Gastrocnemius medialis (tissue), 4 donors: ENCODE measurements at regions not wholly inside any gene's neighbourhood (a gene's known extent, or its start where the extent isn't known, plus 50 kb on each side); places are given as distances from the start of the nearest gene placed in this dataset.

ENCODE experiments used
- ATAC-seq, 2 donors: fragments of 150-250 bp; one replicate each; pipeline ENCODE4 v1.9.1; 2016
- DNase-seq, 2 donors: peaks; one replicate each; pipeline ENCODE4 v3.0.0-alpha.2; 2019
- H3K27ac ChIP-seq, 4 donors: fragments of 200-600 bp; sonication (generic); 1 replicate in 1 of 4; 2 replicates in 3 of 4; pipeline ENCODE4 v1.5.1; 2016 to 2018; ENCODE audit warnings: mild to moderate bottlenecking in 2 of 4, moderate library complexity in 1 of 4
- H3K27me3 ChIP-seq, 3 donors: fragments of 200-600 bp; sonication (generic) in 2 of 3; 1 replicate in 1 of 3; 2 replicates in 2 of 3; pipeline versions ENCODE4 v1.5.1 to v1.6.0; 2016 to 2019; ENCODE audit warnings: mild to moderate bottlenecking in 1 of 3, moderate library complexity in 1 of 3
- H3K36me3 ChIP-seq, 2 donors: fragments of 200-600 bp; sonication (generic) in 1 of 2; one replicate each; pipeline ENCODE4 v1.5.1; 2017 to 2018
- H3K4me1 ChIP-seq, 2 donors: fragments of 200-600 bp; sonication (generic) in 1 of 2; one replicate each; pipeline ENCODE4 v1.5.1; 2016 to 2017; ENCODE audit warnings: mild to moderate bottlenecking in 2 of 2
- H3K4me3 ChIP-seq, 4 donors: fragments of 200-600 bp; sonication (generic) in 3 of 4; 1 replicate in 1 of 4; 2 replicates in 3 of 4; pipeline ENCODE4 v1.5.1; 2016 to 2019; ENCODE audit warnings: mild to moderate bottlenecking in 2 of 4
- H3K9me3 ChIP-seq, 3 donors: fragments of 200-600 bp; sonication (generic) in 2 of 3; 1 replicate in 1 of 3; 2 replicates in 2 of 3; pipeline ENCODE4 v1.5.1; 2016 to 2019
- CTCF ChIP-seq, 5 experiments: fragments of 450-650 bp in 3 of 5; fragments of 200-600 bp in 2 of 5; sonication (generic) in 2 of 5; IDR thresholded peaks in 4 of 5; conservative IDR thresholded peaks in 1 of 5; 1 replicate in 4 of 5; 2 replicates in 1 of 5; pipeline ENCODE4 v1.5.1; 2016 to 2019; ENCODE audit warnings: antibody characterized with exemption in 5 of 5, mild to moderate bottlenecking in 3 of 5, moderate library complexity in 3 of 5
- POLR2A ChIP-seq, 2 donors: fragments of 450-650 bp; IDR thresholded peaks; one replicate each; pipeline ENCODE4 v1.6.1; 2017; ENCODE audit warnings: antibody characterized with exemption in 2 of 2, mild to moderate bottlenecking in 2 of 2, moderate library complexity in 2 of 2
- in situ Hi-C, 4 donors: fragments of 200-750 bp; cut with MboI; loops; one replicate each; pipeline versions ENCODE4 v1.15.0 to v1.8.0; 2017; ENCODE audit warnings: low sequenced_read_pairs in 4 of 4
- intact Hi-C: fragments of 100-400 bp; cut with DNase I; formaldehyde crosslinking; loops from one replicate; pipeline ENCODE4 v1.15.1; 2023; ENCODE audit warnings: low total_unique reads

- no peak for DNase-seq
- intact Hi-C loops, result loop anchor here (5.0 kb wide), 1 partner anchor 270 kb away; no protein-coding TSS in a partner anchor
- H3K36me3 ChIP-seq, result no peaks in the 10 kb centered on the region
Observed at GRCh38 chr10:2926918-2927660, 140.3 kb upstream of the PFKP start.

GRCh38 chr10:2925631-2926030, 141.7 kb upstream of the PFKP start:
- DNase-seq, result peak in 1 of 2 donors; percentile 21
- Histone ChIP-seq H3K27ac (no peak overlapping the region), H3K27me3 (no peaks in the 10 kb centered on the region), H3K36me3 (no peaks in the 10 kb centered on the region), H3K9me3 (no peaks in the 10 kb centered on the region), H3K4me3 (no peak overlapping the region), H3K4me1 (no peaks in the 10 kb centered on the region)
- in situ Hi-C loops, result loop anchor here in 2 of 4 donors (5.0 to 25.0 kb wide), 2 partner anchors 107 to 262 kb away; no protein-coding TSS in a partner anchor
- intact Hi-C loops, result loop anchor here (5.0 kb wide), 1 partner anchor 272 kb away; no protein-coding TSS in a partner anchor
- TF ChIP-seq POLR2A (IDR thresholded peaks at IDR 0.05) (no peak), CTCF (IDR thresholded peaks at IDR 0.05 in 4 of 5, conservative IDR thresholded peaks at IDR 0.05 in 1 of 5) (no peak)
- no peak for ATAC-seq

More at GRCh38 chr10:2926918-2927660, 140.3 kb upstream of the PFKP start:
- Histone ChIP-seq H3K4me1 (no peaks in the 10 kb centered on the region), H3K4me3 (no peak overlapping the region), H3K27me3 (no peaks in the 10 kb centered on the region), H3K27ac (no peak overlapping the region), H3K9me3 (no peaks in the 10 kb centered on the region)
- in situ Hi-C loops, result loop anchor here in 2 of 4 donors (5.0 to 25.0 kb wide), 2 partner anchors 105 to 260 kb away; no protein-coding TSS in a partner anchor
- TF ChIP-seq POLR2A (IDR thresholded peaks at IDR 0.05) (no peak), CTCF (IDR thresholded peaks at IDR 0.05 in 4 of 5, conservative IDR thresholded peaks at IDR 0.05 in 1 of 5) (no peak)
- ATAC-seq, result no peak

GRCh38 chr10:2924431-2924830, 142.9 kb upstream of the PFKP start:
- Histone ChIP-seq H3K4me1 (no peaks in the 10 kb centered on the region), H3K27ac (no peak overlapping the region), H3K4me3 (no peak overlapping the region), H3K9me3 (no peaks in the 10 kb centered on the region), H3K27me3 (no peaks in the 10 kb centered on the region), H3K36me3 (no peaks in the 10 kb centered on the region)
- DNase-seq (no peak), ATAC-seq (no peak)
- in situ Hi-C loops, result no loop called here
- intact Hi-C loops, result no loop called here
- TF ChIP-seq CTCF (IDR thresholded peaks at IDR 0.05 in 4 of 5, conservative IDR thresholded peaks at IDR 0.05 in 1 of 5), result no peak
- no peak for TF ChIP-seq POLR2A (IDR thresholded peaks at IDR 0.05)

- in situ Hi-C loops (no loop called here), intact Hi-C loops (no loop called here)
- no peaks in the 10 kb centered on the region for H3K9me3 ChIP-seq
- no peaks in the 10 kb centered on the region for H3K36me3 ChIP-seq
- H3K27ac ChIP-seq, result no peak overlapping the region
- no peak overlapping the region for H3K4me3 ChIP-seq
- TF ChIP-seq CTCF (IDR thresholded peaks at IDR 0.05 in 4 of 5, conservative IDR thresholded peaks at IDR 0.05 in 1 of 5), result no peak
- no peak for TF ChIP-seq POLR2A (IDR thresholded peaks at IDR 0.05)
- H3K27me3 ChIP-seq, result no peaks in the 10 kb centered on the region
- no peak for DNase-seq
- no peak for ATAC-seq
- no peaks in the 10 kb centered on the region for H3K4me1 ChIP-seq
Observed at GRCh38 chr10:2921956-2922680, 145.2 kb upstream of the PFKP start.
